ENCODE measurements at regions not wholly inside any gene's neighbourhood (a gene's known extent, or its start where the extent isn't known, plus 50 kb on each side); places are given as distances from the start of the nearest gene placed in this dataset.

- no peak for TF ChIP-seq REST (IDR thresholded peaks at IDR 0.05; ENCODE audit: insufficient read depth in 1 of 2, low read depth in 2 of 2, low read length in 2 of 2)
- TF ChIP-seq POLR2AphosphoS5 (IDR thresholded peaks at IDR 0.05; ENCODE audit: low read depth, low read length), result no peak
Measured at GRCh38 chr15:70509282-70509662, 254.1 kb downstream of the UACA start.
